Activated CD4-positive, alpha-beta T cell treated with anti-CD3 and anti-CD28 coated beads for 24 hours (primary cell): ENCODE measurements at regions not wholly inside any gene's neighbourhood (a gene's known extent, or its start where the extent isn't known, plus 50 kb on each side); places are given as distances from the start of the nearest gene placed in this dataset.
"Not testable (repeated sequence)": the region's sequence is repeated elsewhere in the genome, so short reads cannot be mapped to it uniquely, and the experiment has no call there.

Experiments used
- DNase-seq, 2 donors: peaks; one replicate each; pipeline ENCODE4 v3.0.0-alpha.2; 2020; ENCODE audit warnings: low read depth in 2 of 2

GRCh38 chr7:9505516-9505915, 1072.1 kb downstream of the NXPH1 start:
- DNase-seq, result no peak

GRCh38 chr7:9507290-9507689, 1073.9 kb downstream of the NXPH1 start:
- no peak for DNase-seq

GRCh38 chr7:9516662-9517061, 1083.3 kb downstream of the NXPH1 start:
- DNase-seq, result no peak

GRCh38 chr7:9523579-9523978, 1090.2 kb downstream of the NXPH1 start:
- no peak for DNase-seq

- not testable (repeated sequence) for DNase-seq
These were observed 1119.0 kb downstream of the NXPH1 start for GRCh38 chr7:9552431-9552830.

- no peak for DNase-seq
These were observed 1124.4 kb downstream of the NXPH1 start for GRCh38 chr7:9557853-9558252.

GRCh38 chr7:9575716-9576115, 1142.3 kb downstream of the NXPH1 start:
- no peak for DNase-seq

GRCh38 chr7:9582824-9583223, 1149.4 kb downstream of the NXPH1 start:
- no peak for DNase-seq

GRCh38 chr7:9598411-9598810, 1165.0 kb downstream of the NXPH1 start:
- DNase-seq, result no peak

- no peak for DNase-seq
These were observed 1167.6 kb downstream of the NXPH1 start for GRCh38 chr7:9600974-9601373.

- no peak for DNase-seq
These were observed 1169.9 kb downstream of the NXPH1 start for GRCh38 chr7:9603291-9603690.

- DNase-seq, result no peak
These were observed 1175.2 kb downstream of the NXPH1 start for GRCh38 chr7:9608560-9608959.

GRCh38 chr7:9620899-9621298, 1187.5 kb downstream of the NXPH1 start:
- DNase-seq, result not testable (repeated sequence)

- DNase-seq, result not testable (repeated sequence)
These were observed 1188.0 kb downstream of the NXPH1 start for GRCh38 chr7:9621306-9621902.

GRCh38 chr7:9621927-9622326, 1188.5 kb downstream of the NXPH1 start:
- DNase-seq, result no peak

- no peak for DNase-seq
These were observed 1192.5 kb downstream of the NXPH1 start for GRCh38 chr7:9625953-9626352.

GRCh38 chr7:9645756-9646155, 1212.3 kb downstream of the NXPH1 start:
- no peak for DNase-seq

GRCh38 chr7:9657257-9657656, 1223.8 kb downstream of the NXPH1 start:
- DNase-seq, result no peak

GRCh38 chr7:9671979-9672917, 1238.8 kb downstream of the NXPH1 start:
- no peak for DNase-seq

- no peak for DNase-seq
These were observed 1247.3 kb downstream of the NXPH1 start for GRCh38 chr7:9680713-9681112.

GRCh38 chr7:9681284-9681683, 1247.9 kb downstream of the NXPH1 start:
- no peak for DNase-seq

- no peak for DNase-seq
These were observed 1257.9 kb downstream of the NXPH1 start for GRCh38 chr7:9691286-9691685.

GRCh38 chr7:9698375-9698774, 1265.0 kb downstream of the NXPH1 start:
- no peak for DNase-seq
